ENCODE measurements at regions not wholly inside any gene's neighbourhood (a gene's known extent, or its start where the extent isn't known, plus 50 kb on each side); places are given as distances from the start of the nearest gene placed in this dataset.

DNA sequence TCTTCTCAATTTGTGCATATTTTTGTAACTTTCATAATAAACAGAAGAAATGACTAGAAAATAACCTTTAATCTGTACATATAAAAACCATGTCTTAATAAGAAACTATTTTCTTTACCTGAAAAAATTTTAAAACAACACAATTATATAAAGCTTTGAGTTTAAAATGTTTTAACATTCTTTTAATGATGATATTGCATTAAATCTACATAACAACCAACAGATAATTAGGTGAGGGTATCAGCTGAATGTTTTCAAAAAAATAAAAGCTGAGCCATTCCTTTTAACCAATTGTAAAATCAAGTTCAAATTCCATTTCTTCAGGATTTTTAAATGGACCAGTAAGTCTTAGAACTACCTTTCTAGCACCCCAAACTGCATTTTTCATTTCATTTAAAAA is 1185.0 kb upstream of the CITED2 start:
- H3K4me1 ChIP-seq (replicated peaks in 1 of 2; ENCODE audit: control insufficient read depth in 2 of 2, insufficient read depth in 2 of 2, low read length in 2 of 2) = no peaks in the 10 kb centered on the region
- intact Hi-C loops (cut with micrococcal nuclease) (no loop called here), in situ Hi-C loops (cut with MboI) (no loop called here)
- no peak for DNase-seq (ENCODE audit: extremely low read depth in 1 of 4, low spot score in 3 of 4)
- POLR2A ChIA-PET = no interaction called here
- no peak overlapping the region for H3K27ac ChIP-seq (ENCODE audit: extremely low read depth, low read depth, low read length)
- no peaks in the 10 kb centered on the region for H3K36me3 ChIP-seq (ENCODE audit: control insufficient read depth, insufficient read depth, low read length)
- CTCF ChIA-PET (ENCODE audit: low intra/inter-chr PET ratio) = no interaction called here
- no peak overlapping the region for H3K4me3 ChIP-seq
- H3K9me3 ChIP-seq (replicated peaks; ENCODE audit: control insufficient read depth, insufficient read depth, low read depth, low read length) = no peaks in the 10 kb centered on the region
- no peak for FAIRE-seq
- BruUV-seq (replicated peaks) = no TSS peak
- no peak overlapping the region for H3K4me2 ChIP-seq (ENCODE audit: insufficient read depth, low read length)
- no peaks in the 10 kb centered on the region for H3K27me3 ChIP-seq (ENCODE audit: control insufficient read depth in 2 of 2, insufficient read depth in 2 of 2, low read length in 2 of 2)
- no peaks in the 10 kb centered on the region for H3K9me1 ChIP-seq (ENCODE audit: control insufficient read depth, insufficient read depth, low read length)
- H3K9ac ChIP-seq (ENCODE audit: insufficient read depth in 1 of 2, low read depth in 2 of 2, low read length in 2 of 2) = no peak overlapping the region
- ATAC-seq = no peak
- H4K20me1 ChIP-seq (replicated peaks; ENCODE audit: control insufficient read depth, insufficient read depth, low read length) = no peaks in the 10 kb centered on the region
- H3K79me2 ChIP-seq (ENCODE audit: control insufficient read depth, insufficient read depth, low read length) = no peaks in the 10 kb centered on the region
- no peak overlapping the region for H2AFZ ChIP-seq (ENCODE audit: low read depth, low read length)
- no peak for TF ChIP-seq RFX5 (IDR thresholded peaks at IDR 0.05; ENCODE audit: low read depth, low read length)
- no peak for TF ChIP-seq NCOA2 (IDR thresholded peaks at IDR 0.05; ENCODE audit: partially characterized antibody in 2 of 2)
- TF ChIP-seq C11orf30 (IDR thresholded peaks at IDR 0.05; ENCODE audit: low read depth) = peak; percentile 41
- TF ChIP-seq, protein P1, sequence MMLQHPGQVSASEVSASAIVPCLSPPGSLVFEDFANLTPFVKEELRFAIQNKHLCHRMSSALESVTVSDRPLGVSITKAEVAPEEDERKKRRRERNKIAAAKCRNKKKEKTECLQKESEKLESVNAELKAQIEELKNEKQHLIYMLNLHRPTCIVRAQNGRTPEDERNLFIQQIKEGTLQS (IDR thresholded peaks at IDR 0.05) = no peak
- TF ChIP-seq, protein P1 (CRISPR knock-in tag; conservative IDR thresholded peaks at IDR 0.05) = no peak
- TF ChIP-seq ZNF316 (IDR thresholded peaks at IDR 0.05) = peak; percentile 67
- TF ChIP-seq STAT5A (IDR thresholded peaks at IDR 0.05; ENCODE audit: borderline replicate concordance, low read length) = no peak
- no peak for TF ChIP-seq HLTF (IDR thresholded peaks at IDR 0.05)
- TF ChIP-seq COPS2 (conservative IDR thresholded peaks at IDR 0.05) = no peak
- TF ChIP-seq, protein P2, sequence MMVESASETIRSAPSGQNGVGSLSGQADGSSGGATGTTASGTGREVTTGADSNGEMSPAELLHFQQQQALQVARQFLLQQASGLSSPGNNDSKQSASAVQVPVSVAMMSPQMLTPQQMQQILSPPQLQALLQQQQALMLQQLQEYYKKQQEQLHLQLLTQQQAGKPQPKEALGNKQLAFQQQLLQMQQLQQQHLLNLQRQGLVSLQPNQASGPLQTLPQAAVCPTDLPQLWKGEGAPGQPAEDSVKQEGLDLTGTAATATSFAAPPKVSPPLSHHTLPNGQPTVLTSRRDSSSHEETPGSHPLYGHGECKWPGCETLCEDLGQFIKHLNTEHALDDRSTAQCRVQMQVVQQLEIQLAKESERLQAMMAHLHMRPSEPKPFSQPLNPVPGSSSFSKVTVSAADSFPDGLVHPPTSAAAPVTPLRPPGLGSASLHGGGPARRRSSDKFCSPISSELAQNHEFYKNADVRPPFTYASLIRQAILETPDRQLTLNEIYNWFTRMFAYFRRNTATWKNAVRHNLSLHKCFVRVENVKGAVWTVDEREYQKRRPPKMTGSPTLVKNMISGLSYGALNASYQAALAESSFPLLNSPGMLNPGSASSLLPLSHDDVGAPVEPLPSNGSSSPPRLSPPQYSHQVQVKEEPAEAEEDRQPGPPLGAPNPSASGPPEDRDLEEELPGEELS (CRISPR knock-in tag; IDR thresholded peaks at IDR 0.05; ENCODE audit: borderline replicate concordance) = no peak
- no peak for TF ChIP-seq ZNF134 (CRISPR knock-in tag; conservative IDR thresholded peaks at IDR 0.05)
- TF ChIP-seq ARID3A (IDR thresholded peaks at IDR 0.05; ENCODE audit: borderline replicate concordance, low read depth, low read length) = no peak
- no peak for TF ChIP-seq USF2 (CRISPR knock-in tag; IDR thresholded peaks at IDR 0.05)
- no peak for TF ChIP-seq CBFA2T3 (IDR thresholded peaks at IDR 0.05)

All from K562 (cell line).